ENCODE measurements at regions not wholly inside any gene's neighbourhood (a gene's known extent, or its start where the extent isn't known, plus 50 kb on each side); places are given as distances from the start of the nearest gene placed in this dataset.

DNA sequence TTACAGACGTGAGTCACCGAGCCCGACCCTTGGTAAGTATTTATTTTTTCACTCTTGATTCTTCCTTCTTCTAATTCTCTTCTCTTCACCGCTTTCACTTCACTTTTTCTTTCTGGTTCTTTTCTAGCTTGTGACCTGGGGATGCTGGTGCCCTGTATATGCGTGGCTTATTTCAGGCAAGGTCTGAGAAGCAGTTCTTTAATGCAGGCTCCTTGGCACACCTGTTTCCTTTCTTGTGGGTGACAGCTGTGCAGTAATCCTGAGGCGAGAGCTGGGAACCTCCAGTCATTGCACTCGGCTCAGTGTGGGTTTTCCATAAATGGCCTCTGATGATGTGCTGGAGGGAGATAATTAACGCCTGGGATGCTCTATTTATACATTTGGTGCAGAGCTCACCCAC, 193.8 kb downstream of the TSN start:
- H3K27me3 ChIP-seq (ENCODE audit: control insufficient read depth, low read length), result no peaks in the 10 kb centered on the region
- H3K79me2 ChIP-seq (ENCODE audit: control insufficient read depth, low read length), result no peaks in the 10 kb centered on the region
- no peaks in the 10 kb centered on the region for H3K9me2 ChIP-seq (replicated peaks; ENCODE audit: control insufficient read depth, low read length)
- no peaks in the 10 kb centered on the region for H3F3A ChIP-seq (ENCODE audit: control insufficient read depth, insufficient read depth)
- no peaks in the 10 kb centered on the region for H3K9me3 ChIP-seq (ENCODE audit: control insufficient read depth, insufficient read depth, low read length)
- TF ChIP-seq, protein P1, sequence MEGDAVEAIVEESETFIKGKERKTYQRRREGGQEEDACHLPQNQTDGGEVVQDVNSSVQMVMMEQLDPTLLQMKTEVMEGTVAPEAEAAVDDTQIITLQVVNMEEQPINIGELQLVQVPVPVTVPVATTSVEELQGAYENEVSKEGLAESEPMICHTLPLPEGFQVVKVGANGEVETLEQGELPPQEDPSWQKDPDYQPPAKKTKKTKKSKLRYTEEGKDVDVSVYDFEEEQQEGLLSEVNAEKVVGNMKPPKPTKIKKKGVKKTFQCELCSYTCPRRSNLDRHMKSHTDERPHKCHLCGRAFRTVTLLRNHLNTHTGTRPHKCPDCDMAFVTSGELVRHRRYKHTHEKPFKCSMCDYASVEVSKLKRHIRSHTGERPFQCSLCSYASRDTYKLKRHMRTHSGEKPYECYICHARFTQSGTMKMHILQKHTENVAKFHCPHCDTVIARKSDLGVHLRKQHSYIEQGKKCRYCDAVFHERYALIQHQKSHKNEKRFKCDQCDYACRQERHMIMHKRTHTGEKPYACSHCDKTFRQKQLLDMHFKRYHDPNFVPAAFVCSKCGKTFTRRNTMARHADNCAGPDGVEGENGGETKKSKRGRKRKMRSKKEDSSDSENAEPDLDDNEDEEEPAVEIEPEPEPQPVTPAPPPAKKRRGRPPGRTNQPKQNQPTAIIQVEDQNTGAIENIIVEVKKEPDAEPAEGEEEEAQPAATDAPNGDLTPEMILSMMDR (IDR thresholded peaks at IDR 0.05; ENCODE audit: low read depth, low read length, poor library complexity, severe bottlenecking), result no peak
- no peak for TF ChIP-seq EZH2phosphoT487 (IDR thresholded peaks at IDR 0.05; ENCODE audit: borderline replicate concordance, low read length)
- H3K4me1 ChIP-seq (ENCODE audit: control insufficient read depth, low read length), result peaks cover 5% of the 10 kb centered on the region
- H4K20me1 ChIP-seq (ENCODE audit: control insufficient read depth, insufficient read depth, low read depth, low read length), result no peaks in the 10 kb centered on the region
- H3K4me3 ChIP-seq (ENCODE audit: low read length), result no peak overlapping the region
- no peak overlapping the region for H3K4me2 ChIP-seq (ENCODE audit: low read length)
- no peaks in the 10 kb centered on the region for H3K36me3 ChIP-seq (ENCODE audit: control insufficient read depth, low read length)
- no peak overlapping the region for H3K27ac ChIP-seq (ENCODE audit: low read depth, low read length)

GRCh38 chr2:121955426-121955825, 200.0 kb downstream of the TSN start:
- no peaks in the 10 kb centered on the region for H3K9me3 ChIP-seq (ENCODE audit: control insufficient read depth, insufficient read depth, low read length)
- no peaks in the 10 kb centered on the region for H3F3A ChIP-seq (ENCODE audit: control insufficient read depth, insufficient read depth)
- H3K27me3 ChIP-seq (ENCODE audit: control insufficient read depth, low read length), result 0 out of 2 replicates have a peak, but pooled peaks cover 3% of the 10 kb centered on the region
- H3K27ac ChIP-seq (ENCODE audit: low read depth, low read length), result no peak overlapping the region
- no peaks in the 10 kb centered on the region for H3K79me2 ChIP-seq (ENCODE audit: control insufficient read depth, low read length)
- H4K20me1 ChIP-seq (ENCODE audit: control insufficient read depth, insufficient read depth, low read depth, low read length), result no peaks in the 10 kb centered on the region
- TF ChIP-seq, protein P1 (IDR thresholded peaks at IDR 0.05; ENCODE audit: low read depth, low read length, poor library complexity, severe bottlenecking), result no peak
- no peak for TF ChIP-seq EZH2phosphoT487 (IDR thresholded peaks at IDR 0.05; ENCODE audit: borderline replicate concordance, low read length)
- H3K4me3 ChIP-seq (ENCODE audit: low read length), result no peak overlapping the region
- no peaks in the 10 kb centered on the region for H3K9me2 ChIP-seq (replicated peaks; ENCODE audit: control insufficient read depth, low read length)
- H3K4me1 ChIP-seq (ENCODE audit: control insufficient read depth, low read length), result no peaks in the 10 kb centered on the region
- no peaks in the 10 kb centered on the region for H3K36me3 ChIP-seq (ENCODE audit: control insufficient read depth, low read length)
- no peak overlapping the region for H3K4me2 ChIP-seq (ENCODE audit: low read length)

DNA sequence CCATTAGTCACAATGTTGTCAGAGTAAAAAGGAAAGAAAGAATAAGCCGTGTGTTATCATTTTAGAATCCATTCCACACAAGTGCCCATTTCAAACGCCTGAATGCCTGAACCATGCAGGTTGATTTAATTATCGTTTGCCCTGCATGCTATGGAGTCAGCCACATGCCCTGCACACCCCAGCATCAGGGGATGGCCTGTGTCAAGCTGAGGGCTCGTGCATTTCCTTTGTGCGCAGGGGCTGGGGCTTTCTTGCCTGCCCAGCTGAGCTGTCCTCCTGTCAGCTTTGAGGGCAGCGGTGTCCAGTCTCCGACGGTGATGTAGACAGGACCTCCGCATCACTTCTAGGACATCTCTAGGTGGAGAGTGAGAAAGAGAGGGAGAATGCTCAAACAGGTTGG, 200.4 kb downstream of the TSN start:
- no peak for TF ChIP-seq EZH2phosphoT487 (IDR thresholded peaks at IDR 0.05; ENCODE audit: borderline replicate concordance, low read length)
- TF ChIP-seq, protein P1 (IDR thresholded peaks at IDR 0.05; ENCODE audit: low read depth, low read length, poor library complexity, severe bottlenecking), result no peak
- no peaks in the 10 kb centered on the region for H3K9me3 ChIP-seq (ENCODE audit: control insufficient read depth, insufficient read depth, low read length)
- no peak overlapping the region for H3K4me2 ChIP-seq (ENCODE audit: low read length)
- no peaks in the 10 kb centered on the region for H3K79me2 ChIP-seq (ENCODE audit: control insufficient read depth, low read length)
- H3K4me3 ChIP-seq (ENCODE audit: low read length), result no peak overlapping the region
- no peaks in the 10 kb centered on the region for H3K9me2 ChIP-seq (replicated peaks; ENCODE audit: control insufficient read depth, low read length)
- no peaks in the 10 kb centered on the region for H4K20me1 ChIP-seq (ENCODE audit: control insufficient read depth, insufficient read depth, low read depth, low read length)
- H3K27ac ChIP-seq (ENCODE audit: low read depth, low read length), result no peak overlapping the region
- 0 out of 2 replicates have a peak, but pooled peaks cover 3% of the 10 kb centered on the region for H3K27me3 ChIP-seq (ENCODE audit: control insufficient read depth, low read length)
- no peaks in the 10 kb centered on the region for H3K4me1 ChIP-seq (ENCODE audit: control insufficient read depth, low read length)
- H3F3A ChIP-seq (ENCODE audit: control insufficient read depth, insufficient read depth), result no peaks in the 10 kb centered on the region
- H3K36me3 ChIP-seq (ENCODE audit: control insufficient read depth, low read length), result no peaks in the 10 kb centered on the region
